ENCODE measurements at regions not wholly inside any gene's neighbourhood (a gene's known extent, or its start where the extent isn't known, plus 50 kb on each side); places are given as distances from the start of the nearest gene placed in this dataset.

- DNase-seq (ENCODE audit: low read depth): no peak
These were observed 1020.4 kb downstream of the CDH18 start for GRCh38 chr5:18967637-18968036.

- DNase-seq (ENCODE audit: low read depth): no peak
These were observed 1019.0 kb downstream of the CDH18 start for GRCh38 chr5:18968966-18969365.

- DNase-seq (ENCODE audit: low read depth): no peak
These were observed 1018.0 kb downstream of the CDH18 start for GRCh38 chr5:18970000-18970399.

GRCh38 chr5:18972177-18972576 is 1015.8 kb downstream of the CDH18 start:
- no peak for DNase-seq (ENCODE audit: low read depth)

GRCh38 chr5:18975624-18976023 is 1012.4 kb downstream of the CDH18 start:
- DNase-seq (ENCODE audit: low read depth): no peak

- DNase-seq (ENCODE audit: low read depth): no peak
These were observed 1010.1 kb downstream of the CDH18 start for GRCh38 chr5:18977880-18978279.

GRCh38 chr5:18984559-18985080 is 1003.4 kb downstream of the CDH18 start:
- no peak for DNase-seq (ENCODE audit: low read depth)

GRCh38 chr5:18985171-18985758 is 1002.7 kb downstream of the CDH18 start:
- no peak for DNase-seq (ENCODE audit: low read depth)

- DNase-seq (ENCODE audit: low read depth): no peak
These were observed 1000.9 kb downstream of the CDH18 start for GRCh38 chr5:18987101-18987500.

- DNase-seq (ENCODE audit: low read depth): no peak
These were observed 997.1 kb downstream of the CDH18 start for GRCh38 chr5:18990852-18991251.

GRCh38 chr5:18992264-18992663 is 995.7 kb downstream of the CDH18 start:
- no peak for DNase-seq (ENCODE audit: low read depth)

GRCh38 chr5:18999478-18999877 is 988.5 kb downstream of the CDH18 start:
- no peak for DNase-seq (ENCODE audit: low read depth)

GRCh38 chr5:19001054-19001453 is 986.9 kb downstream of the CDH18 start:
- no peak for DNase-seq (ENCODE audit: low read depth)

GRCh38 chr5:19001539-19001938 is 986.5 kb downstream of the CDH18 start:
- DNase-seq (ENCODE audit: low read depth): no peak

- no peak for DNase-seq (ENCODE audit: low read depth)
These were observed 985.9 kb downstream of the CDH18 start for GRCh38 chr5:19002111-19002510.

GRCh38 chr5:19018822-19019221 is 969.2 kb downstream of the CDH18 start:
- DNase-seq (ENCODE audit: low read depth): no peak

GRCh38 chr5:19031491-19031890 is 956.5 kb downstream of the CDH18 start:
- no peak for DNase-seq (ENCODE audit: low read depth)

- no peak for DNase-seq (ENCODE audit: low read depth)
These were observed 952.2 kb downstream of the CDH18 start for GRCh38 chr5:19035816-19036215.

- DNase-seq (ENCODE audit: low read depth): no peak
These were observed 945.9 kb downstream of the CDH18 start for GRCh38 chr5:19042106-19042505.

- no peak for DNase-seq (ENCODE audit: low read depth)
These were observed 943.7 kb downstream of the CDH18 start for GRCh38 chr5:19044311-19044710.

- no peak for DNase-seq (ENCODE audit: low read depth)
These were observed 942.9 kb downstream of the CDH18 start for GRCh38 chr5:19044931-19045695.

- no peak for DNase-seq (ENCODE audit: low read depth)
These were observed 940.7 kb downstream of the CDH18 start for GRCh38 chr5:19047277-19047676.

- no peak for DNase-seq (ENCODE audit: low read depth)
These were observed 939.3 kb downstream of the CDH18 start for GRCh38 chr5:19048726-19049125.

- no peak for DNase-seq (ENCODE audit: low read depth)
These were observed 929.8 kb downstream of the CDH18 start for GRCh38 chr5:19058216-19058615.
